Inferior parietal cortex (tissue), 1 donor: ENCODE measurements at regions not wholly inside any gene's neighbourhood (a gene's known extent, or its start where the extent isn't known, plus 50 kb on each side); places are given as distances from the start of the nearest gene placed in this dataset.
"Not testable (repeated sequence)": the region's sequence is repeated elsewhere in the genome, so short reads cannot be mapped to it uniquely, and the experiment has no call there.

Experiments
- DNase-seq: peaks from one replicate; pipeline ENCODE4 v3.0.0-alpha.2; 2016; ENCODE audit errors: extremely low spot score

- DNase-seq, result no peak
Measured at GRCh38 chr10:52955337-52955736, 182.8 kb upstream of the MBL2 start.

GRCh38 chr10:52954407-52954806 lies 181.8 kb upstream of the MBL2 start:
- DNase-seq, result no peak

- DNase-seq, result no peak
Measured at GRCh38 chr10:52952391-52953055, 179.9 kb upstream of the MBL2 start.

- DNase-seq, result no peak
Measured at GRCh38 chr10:52951824-52952223, 179.2 kb upstream of the MBL2 start.

GRCh38 chr10:52950578-52950977 lies 178.0 kb upstream of the MBL2 start:
- DNase-seq, result no peak

- no peak for DNase-seq
Measured at GRCh38 chr10:52949899-52950298, 177.3 kb upstream of the MBL2 start.

GRCh38 chr10:52946486-52946885 lies 173.9 kb upstream of the MBL2 start:
- DNase-seq, result no peak

- DNase-seq, result not testable (repeated sequence)
Measured at GRCh38 chr10:52945521-52945920, 172.9 kb upstream of the MBL2 start.

GRCh38 chr10:52940921-52941320 lies 168.3 kb upstream of the MBL2 start:
- no peak for DNase-seq

GRCh38 chr10:52939894-52940293 lies 167.3 kb upstream of the MBL2 start:
- DNase-seq, result no peak

GRCh38 chr10:52933748-52934147 lies 161.2 kb upstream of the MBL2 start:
- DNase-seq, result no peak

GRCh38 chr10:52927678-52928077 lies 155.1 kb upstream of the MBL2 start:
- DNase-seq, result no peak

GRCh38 chr10:52923520-52923919 lies 150.9 kb upstream of the MBL2 start:
- no peak for DNase-seq

GRCh38 chr10:52918714-52919305 lies 146.2 kb upstream of the MBL2 start:
- DNase-seq, result no peak

GRCh38 chr10:52915391-52915790 lies 142.8 kb upstream of the MBL2 start:
- no peak for DNase-seq

- no peak for DNase-seq
Measured at GRCh38 chr10:52911163-52911562, 138.6 kb upstream of the MBL2 start.

- DNase-seq, result no peak
Measured at GRCh38 chr10:52908478-52908877, 135.9 kb upstream of the MBL2 start.

GRCh38 chr10:52906046-52906445 lies 133.5 kb upstream of the MBL2 start:
- no peak for DNase-seq

- DNase-seq, result no peak
Measured at GRCh38 chr10:52903397-52903938, 130.9 kb upstream of the MBL2 start.

GRCh38 chr10:52900593-52900992 lies 128.0 kb upstream of the MBL2 start:
- no peak for DNase-seq

- DNase-seq, result no peak
Measured at GRCh38 chr10:52897162-52897561, 124.6 kb upstream of the MBL2 start.

GRCh38 chr10:52895059-52895458 lies 122.5 kb upstream of the MBL2 start:
- DNase-seq, result no peak

GRCh38 chr10:52890281-52890680 lies 117.7 kb upstream of the MBL2 start:
- no peak for DNase-seq

- DNase-seq, result no peak
Measured at GRCh38 chr10:52889611-52890010, 117.0 kb upstream of the MBL2 start.
